Kidney epithelial cell (primary cell): ENCODE measurements at regions not wholly inside any gene's neighbourhood (a gene's known extent, or its start where the extent isn't known, plus 50 kb on each side); places are given as distances from the start of the nearest gene placed in this dataset.

Source experiments
- DNase-seq: peaks from one replicate; pipeline ENCODE4 v3.0.0-alpha.2; 2010; ENCODE audit warnings: low read depth
- H3K27me3 ChIP-seq: 2 replicates; pipeline ENCODE4 v1.6.0; 2011; ENCODE audit warnings: low read length; ENCODE audit not compliant: control insufficient read depth, insufficient read depth
- H3K36me3 ChIP-seq: 2 replicates; pipeline ENCODE4 v1.5.1; 2011; ENCODE audit warnings: low read length; ENCODE audit not compliant: control insufficient read depth, insufficient read depth
- H3K4me3 ChIP-seq: 2 replicates; pipeline ENCODE4 v1.5.1; 2011; ENCODE audit warnings: low read depth, mild to moderate bottlenecking, control low read depth, low read length
- TF ChIP-seq, protein P1 (sequence below): IDR thresholded peaks from 2 replicates; pipeline ENCODE4 v1.5.1; 2011; ENCODE audit warnings: mild to moderate bottlenecking, moderate library complexity, low read length, control low read depth, inconsistent platforms; ENCODE audit not compliant: insufficient read depth, poor library complexity, severe bottlenecking

DNA sequence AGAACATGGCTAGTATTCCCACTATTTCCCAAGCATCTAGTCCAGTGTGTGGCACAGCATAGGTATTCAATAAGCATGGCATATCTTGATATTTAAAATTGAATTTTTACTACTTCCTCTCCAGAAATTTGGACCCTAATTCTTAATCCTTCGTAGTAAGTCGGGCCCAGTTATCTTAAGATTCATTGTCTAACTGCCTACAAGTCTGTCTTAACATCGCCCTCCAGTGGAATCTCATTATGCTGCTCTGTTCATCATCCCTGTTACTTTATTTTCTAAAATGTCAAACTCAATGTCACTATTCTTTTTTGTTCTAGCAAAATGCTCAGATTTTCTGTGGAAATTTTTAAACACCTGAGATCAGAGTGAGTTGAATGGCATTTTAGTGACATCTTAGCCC lies 606.2 kb downstream of the KLHL13 start:
- no peaks in the 10 kb centered on the region for H3K36me3 ChIP-seq
- no peak for DNase-seq
- H3K27me3 ChIP-seq = no peaks in the 10 kb centered on the region
- TF ChIP-seq, protein P1, sequence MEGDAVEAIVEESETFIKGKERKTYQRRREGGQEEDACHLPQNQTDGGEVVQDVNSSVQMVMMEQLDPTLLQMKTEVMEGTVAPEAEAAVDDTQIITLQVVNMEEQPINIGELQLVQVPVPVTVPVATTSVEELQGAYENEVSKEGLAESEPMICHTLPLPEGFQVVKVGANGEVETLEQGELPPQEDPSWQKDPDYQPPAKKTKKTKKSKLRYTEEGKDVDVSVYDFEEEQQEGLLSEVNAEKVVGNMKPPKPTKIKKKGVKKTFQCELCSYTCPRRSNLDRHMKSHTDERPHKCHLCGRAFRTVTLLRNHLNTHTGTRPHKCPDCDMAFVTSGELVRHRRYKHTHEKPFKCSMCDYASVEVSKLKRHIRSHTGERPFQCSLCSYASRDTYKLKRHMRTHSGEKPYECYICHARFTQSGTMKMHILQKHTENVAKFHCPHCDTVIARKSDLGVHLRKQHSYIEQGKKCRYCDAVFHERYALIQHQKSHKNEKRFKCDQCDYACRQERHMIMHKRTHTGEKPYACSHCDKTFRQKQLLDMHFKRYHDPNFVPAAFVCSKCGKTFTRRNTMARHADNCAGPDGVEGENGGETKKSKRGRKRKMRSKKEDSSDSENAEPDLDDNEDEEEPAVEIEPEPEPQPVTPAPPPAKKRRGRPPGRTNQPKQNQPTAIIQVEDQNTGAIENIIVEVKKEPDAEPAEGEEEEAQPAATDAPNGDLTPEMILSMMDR = no peak
- H3K4me3 ChIP-seq = no peak overlapping the region

DNA sequence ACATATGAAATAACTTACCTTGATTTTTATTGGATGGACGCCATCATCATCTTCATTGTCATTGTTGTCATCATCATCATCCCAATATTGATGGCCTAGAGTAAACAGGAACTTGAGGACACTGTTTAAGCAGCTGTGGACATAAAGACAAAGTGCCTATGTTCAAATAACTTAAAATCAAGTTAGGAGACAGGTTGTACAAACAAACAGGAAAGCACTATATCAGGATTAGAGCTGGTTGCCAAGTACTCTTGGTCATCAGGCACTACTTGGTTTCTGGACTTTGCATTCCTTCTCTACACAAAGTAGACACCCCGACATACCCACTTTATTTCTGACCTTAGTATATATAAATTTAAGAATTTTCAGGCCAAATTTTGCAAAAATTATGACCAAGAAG lies 608.6 kb downstream of the KLHL13 start:
- no peak for DNase-seq
- Histone ChIP-seq H3K4me3 (no peak overlapping the region), H3K36me3 (no peaks in the 10 kb centered on the region), H3K27me3 (no peaks in the 10 kb centered on the region)
- TF ChIP-seq, protein P1 = no peak

DNA sequence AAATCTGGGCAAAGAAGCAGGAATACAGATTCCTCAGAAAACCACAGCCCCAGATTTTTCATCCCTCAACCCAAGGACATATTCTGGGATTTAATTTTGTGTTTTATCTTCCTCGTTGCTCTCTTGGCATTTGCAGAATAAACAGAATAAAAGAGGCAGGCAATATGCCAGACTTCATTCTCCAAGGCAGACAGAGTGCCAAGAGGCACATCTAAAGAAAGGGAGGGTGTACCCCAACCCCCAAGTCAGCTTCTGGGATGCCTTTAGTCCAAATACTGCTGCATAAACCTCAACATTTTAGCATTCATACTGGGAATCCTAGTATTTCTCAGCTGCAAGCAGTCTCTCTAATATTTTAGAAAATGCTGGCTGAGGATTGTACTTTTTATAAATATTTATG lies 629.2 kb downstream of the KLHL13 start:
- DNase-seq = no peak
- Histone ChIP-seq H3K4me3 (no peak overlapping the region), H3K27me3 (no peaks in the 10 kb centered on the region), H3K36me3 (no peaks in the 10 kb centered on the region)
- TF ChIP-seq, protein P1 = no peak

DNA sequence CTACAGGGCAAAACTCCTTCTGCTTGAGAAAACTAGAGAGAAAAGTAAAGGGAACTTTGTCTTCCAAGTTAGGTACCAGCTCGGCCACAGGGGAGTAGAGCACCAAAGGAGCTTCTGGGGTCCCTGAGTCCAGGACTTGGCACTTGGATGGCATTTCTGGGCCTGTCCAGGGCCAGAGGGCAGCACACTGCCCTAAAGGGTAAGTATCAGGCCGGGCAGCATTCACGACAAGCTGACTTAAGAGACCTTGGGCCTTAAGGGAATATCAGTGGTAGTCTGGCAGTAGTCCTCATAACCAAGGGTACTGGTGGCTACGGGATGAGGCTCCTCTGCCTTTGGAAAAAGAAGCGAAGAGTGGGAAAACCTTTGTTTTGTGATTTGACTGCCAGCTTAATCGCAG lies 632.7 kb downstream of the KLHL13 start:
- H3K4me3 ChIP-seq = no peak overlapping the region
- no peaks in the 10 kb centered on the region for H3K36me3 ChIP-seq
- TF ChIP-seq, protein P1 = no peak
- H3K27me3 ChIP-seq = no peaks in the 10 kb centered on the region
- no peak for DNase-seq

DNA sequence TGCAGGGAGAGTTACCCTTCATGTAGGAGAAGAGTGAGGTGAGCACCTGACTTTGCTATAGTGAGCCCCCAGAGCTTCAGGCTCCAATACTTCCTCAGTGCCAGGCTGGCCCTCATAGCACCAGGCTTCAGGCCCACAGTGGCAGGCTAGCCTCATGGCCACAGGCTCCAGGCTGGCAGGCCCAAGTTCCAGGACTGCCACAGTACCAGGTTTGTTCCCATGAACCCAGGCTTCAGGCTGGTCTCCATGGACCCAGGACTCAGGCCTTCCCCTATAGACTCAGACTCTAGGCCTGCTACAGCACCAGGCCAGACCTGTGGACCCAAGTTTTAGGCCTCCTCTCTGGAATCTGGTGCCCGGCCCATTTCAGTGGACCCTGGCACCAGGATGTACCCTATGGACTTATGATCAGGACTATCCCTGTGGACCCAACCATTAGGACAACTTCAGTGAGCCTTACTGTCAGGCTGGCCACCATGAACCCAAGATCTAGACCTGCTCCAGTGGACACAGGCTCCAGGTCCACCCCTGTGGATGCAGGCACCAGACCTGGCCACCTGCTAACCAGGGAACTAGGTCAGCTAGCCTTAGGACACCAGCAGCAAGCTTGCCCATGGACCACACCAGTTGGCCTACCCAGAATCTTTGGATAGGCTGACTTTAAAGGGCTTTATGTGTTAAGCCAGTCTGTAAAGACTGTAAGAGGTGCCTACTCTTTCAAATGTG lies 658.2 kb downstream of the KLHL13 start:
- no peak for DNase-seq
- TF ChIP-seq, protein P1 = no peak

DNA sequence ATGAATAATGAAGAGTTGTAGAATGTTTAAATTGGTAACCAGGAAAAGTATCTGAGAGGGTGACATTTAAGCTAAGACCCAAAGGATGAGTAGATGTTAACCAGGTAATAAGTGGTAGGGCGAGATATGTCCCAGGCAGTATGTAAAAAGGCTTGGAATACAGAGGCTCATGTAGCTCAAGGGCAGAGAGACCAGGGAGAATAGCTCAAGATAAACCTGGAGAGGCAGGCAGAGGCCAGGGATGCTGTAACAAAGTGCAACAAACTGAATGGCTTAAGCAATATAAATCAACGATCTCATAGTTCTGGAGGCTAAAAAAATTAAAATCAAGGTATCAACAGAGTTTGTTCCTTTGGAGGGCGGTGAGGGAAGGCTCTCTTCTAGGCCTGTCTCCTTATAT lies 660.8 kb downstream of the KLHL13 start:
- no peak for DNase-seq
- Histone ChIP-seq H3K27me3 (no peaks in the 10 kb centered on the region), H3K4me3 (no peak overlapping the region), H3K36me3 (no peaks in the 10 kb centered on the region)
- TF ChIP-seq, protein P1 = no peak

More for the DNA sequence above, 658.2 kb downstream of the KLHL13 start:
- H3K4me3 ChIP-seq = no peak overlapping the region
- no peaks in the 10 kb centered on the region for H3K27me3 ChIP-seq
- H3K36me3 ChIP-seq = no peaks in the 10 kb centered on the region
